ENCODE measurements at regions not wholly inside any gene's neighbourhood (a gene's known extent, or its start where the extent isn't known, plus 50 kb on each side); places are given as distances from the start of the nearest gene placed in this dataset.

DNA sequence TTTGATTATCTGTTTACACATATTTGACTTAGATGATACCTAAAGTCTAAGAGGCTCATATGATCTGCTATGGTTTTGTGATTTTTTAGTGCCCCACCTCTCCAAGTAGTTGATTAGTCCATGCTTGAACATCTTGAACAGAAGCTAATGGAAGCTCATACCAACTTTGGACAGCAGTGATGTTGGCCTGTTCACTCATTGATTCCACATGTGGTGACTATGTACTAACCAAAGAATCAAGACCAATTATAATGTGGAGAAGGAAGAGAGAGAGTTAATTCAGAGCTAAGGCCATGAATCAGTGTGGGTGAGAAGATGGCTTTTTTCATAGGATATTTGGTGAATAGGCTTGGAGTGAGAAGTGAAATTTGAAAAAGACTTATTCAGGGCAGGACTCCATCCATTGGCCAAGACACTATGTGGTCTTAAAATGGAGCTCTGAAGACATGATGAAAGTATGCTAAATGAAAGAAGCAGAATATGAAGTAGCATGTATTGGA lies 178.3 kb upstream of the TWIST2 start:
- TF ChIP-seq, protein P1, sequence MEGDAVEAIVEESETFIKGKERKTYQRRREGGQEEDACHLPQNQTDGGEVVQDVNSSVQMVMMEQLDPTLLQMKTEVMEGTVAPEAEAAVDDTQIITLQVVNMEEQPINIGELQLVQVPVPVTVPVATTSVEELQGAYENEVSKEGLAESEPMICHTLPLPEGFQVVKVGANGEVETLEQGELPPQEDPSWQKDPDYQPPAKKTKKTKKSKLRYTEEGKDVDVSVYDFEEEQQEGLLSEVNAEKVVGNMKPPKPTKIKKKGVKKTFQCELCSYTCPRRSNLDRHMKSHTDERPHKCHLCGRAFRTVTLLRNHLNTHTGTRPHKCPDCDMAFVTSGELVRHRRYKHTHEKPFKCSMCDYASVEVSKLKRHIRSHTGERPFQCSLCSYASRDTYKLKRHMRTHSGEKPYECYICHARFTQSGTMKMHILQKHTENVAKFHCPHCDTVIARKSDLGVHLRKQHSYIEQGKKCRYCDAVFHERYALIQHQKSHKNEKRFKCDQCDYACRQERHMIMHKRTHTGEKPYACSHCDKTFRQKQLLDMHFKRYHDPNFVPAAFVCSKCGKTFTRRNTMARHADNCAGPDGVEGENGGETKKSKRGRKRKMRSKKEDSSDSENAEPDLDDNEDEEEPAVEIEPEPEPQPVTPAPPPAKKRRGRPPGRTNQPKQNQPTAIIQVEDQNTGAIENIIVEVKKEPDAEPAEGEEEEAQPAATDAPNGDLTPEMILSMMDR (IDR thresholded peaks at IDR 0.05), result no peak
- TF ChIP-seq POLR2A (IDR thresholded peaks at IDR 0.05), result no peak

Measured in tibial nerve (tissue), 3 donors.